ENCODE measurements at regions not wholly inside any gene's neighbourhood (a gene's known extent, or its start where the extent isn't known, plus 50 kb on each side); places are given as distances from the start of the nearest gene placed in this dataset.

- TF ChIP-seq CTCF (IDR thresholded peaks at IDR 0.05) (no peak), POLR2A (IDR thresholded peaks at IDR 0.05) (no peak)
These were observed 120.3 kb downstream of the TMEM30B start for GRCh38 chr14:61160798-61161197.
